Chondrocyte (in vitro differentiated cells): ENCODE measurements at regions not wholly inside any gene's neighbourhood (a gene's known extent, or its start where the extent isn't known, plus 50 kb on each side); places are given as distances from the start of the nearest gene placed in this dataset.

Experiments used
- DNase-seq: peaks from one replicate; pipeline ENCODE4 v3.0.0; 2021; ENCODE audit warnings: mixed read lengths, low spot score
- H3K27ac Mint-ChIP-seq: one replicate; pipeline ENCODE4 v1.8.0; 2021; ENCODE audit warnings: mild to moderate bottlenecking, moderate library complexity, mixed read lengths; ENCODE audit not compliant: unreplicated experiment
- H3K27me3 Mint-ChIP-seq: 2 replicates; pipeline ENCODE4 v1.8.0; 2021; ENCODE audit warnings: low read depth, mixed read lengths
- H3K36me3 Mint-ChIP-seq: 2 replicates; pipeline ENCODE4 v1.8.0; 2021; ENCODE audit warnings: low read depth, mixed read lengths
- H3K4me1 Mint-ChIP-seq: 2 replicates; pipeline ENCODE4 v1.8.0; 2021; ENCODE audit warnings: low read depth, mild to moderate bottlenecking, mixed read lengths
- H3K4me3 Mint-ChIP-seq: one replicate; pipeline ENCODE4 v1.8.0; 2021; ENCODE audit warnings: mild to moderate bottlenecking, moderate library complexity, mixed read lengths; ENCODE audit not compliant: unreplicated experiment
- H3K9me3 Mint-ChIP-seq: 2 replicates; pipeline ENCODE4 v1.8.0; 2021; ENCODE audit warnings: low read depth, mixed read lengths
- TF ChIP-seq, protein P1 (sequence below): fragments of 200-600 bp; sonication (generic); IDR thresholded peaks from 2 replicates; pipeline ENCODE4 v1.5.0; 2021; ENCODE audit warnings: antibody characterized with exemption, mild to moderate bottlenecking, moderate library complexity

DNA sequence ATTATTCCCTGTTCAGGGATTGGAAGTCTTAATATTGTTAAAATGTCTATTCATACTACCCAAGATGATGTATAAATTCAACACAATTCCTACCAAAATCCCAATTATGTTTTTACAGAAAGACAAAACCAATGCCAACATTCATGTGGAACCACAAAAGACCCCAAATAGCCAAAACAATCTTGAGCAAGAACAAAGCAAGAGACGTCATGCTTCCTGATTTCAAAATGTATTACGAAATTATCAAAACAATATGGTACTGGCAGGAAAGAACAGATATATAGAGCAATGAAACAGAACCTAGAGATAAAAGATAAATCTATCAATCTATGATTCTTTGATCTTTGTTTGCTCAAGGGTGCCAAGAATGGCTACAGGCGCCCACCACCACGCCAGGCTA lies 237.9 kb downstream of the TAF11L14 start:
- TF ChIP-seq, protein P1, sequence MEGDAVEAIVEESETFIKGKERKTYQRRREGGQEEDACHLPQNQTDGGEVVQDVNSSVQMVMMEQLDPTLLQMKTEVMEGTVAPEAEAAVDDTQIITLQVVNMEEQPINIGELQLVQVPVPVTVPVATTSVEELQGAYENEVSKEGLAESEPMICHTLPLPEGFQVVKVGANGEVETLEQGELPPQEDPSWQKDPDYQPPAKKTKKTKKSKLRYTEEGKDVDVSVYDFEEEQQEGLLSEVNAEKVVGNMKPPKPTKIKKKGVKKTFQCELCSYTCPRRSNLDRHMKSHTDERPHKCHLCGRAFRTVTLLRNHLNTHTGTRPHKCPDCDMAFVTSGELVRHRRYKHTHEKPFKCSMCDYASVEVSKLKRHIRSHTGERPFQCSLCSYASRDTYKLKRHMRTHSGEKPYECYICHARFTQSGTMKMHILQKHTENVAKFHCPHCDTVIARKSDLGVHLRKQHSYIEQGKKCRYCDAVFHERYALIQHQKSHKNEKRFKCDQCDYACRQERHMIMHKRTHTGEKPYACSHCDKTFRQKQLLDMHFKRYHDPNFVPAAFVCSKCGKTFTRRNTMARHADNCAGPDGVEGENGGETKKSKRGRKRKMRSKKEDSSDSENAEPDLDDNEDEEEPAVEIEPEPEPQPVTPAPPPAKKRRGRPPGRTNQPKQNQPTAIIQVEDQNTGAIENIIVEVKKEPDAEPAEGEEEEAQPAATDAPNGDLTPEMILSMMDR, result no peak
- H3K27me3 Mint-ChIP-seq, result no peaks in the 10 kb centered on the region
- peaks cover 33% of the 10 kb centered on the region for H3K9me3 Mint-ChIP-seq
- no peak overlapping the region for H3K27ac Mint-ChIP-seq
- H3K36me3 Mint-ChIP-seq, result peaks cover 2% of the 10 kb centered on the region
- H3K4me1 Mint-ChIP-seq, result peaks cover 2% of the 10 kb centered on the region
- H3K4me3 Mint-ChIP-seq, result no peak overlapping the region
- DNase-seq, result no peak

DNA sequence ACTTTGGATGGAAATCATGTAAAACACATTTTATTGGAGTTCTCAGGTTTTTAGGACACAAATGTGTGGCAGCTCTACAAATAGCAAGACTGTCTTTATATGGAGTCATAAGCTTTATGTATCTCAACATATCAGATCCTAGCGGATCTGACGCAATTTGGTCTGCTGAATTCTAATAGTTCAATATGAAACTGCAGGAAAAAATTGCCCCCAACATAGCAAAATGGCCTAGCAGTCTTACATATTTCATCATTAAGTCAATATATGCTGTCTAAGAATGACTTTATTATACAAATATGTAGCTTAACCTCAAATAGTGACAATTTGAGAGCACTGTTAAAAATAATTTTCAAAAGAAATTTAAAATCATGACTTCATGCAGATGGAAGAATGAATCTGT lies 244.3 kb downstream of the TAF11L14 start:
- no peaks in the 10 kb centered on the region for H3K27me3 Mint-ChIP-seq
- no peak overlapping the region for H3K4me3 Mint-ChIP-seq
- H3K27ac Mint-ChIP-seq, result peak overlapping the region; percentile 24
- TF ChIP-seq, protein P1, result no peak
- no peak for DNase-seq
- H3K9me3 Mint-ChIP-seq, result peaks cover 3% of the 10 kb centered on the region
- peaks cover 20% of the 10 kb centered on the region for H3K4me1 Mint-ChIP-seq
- no peaks in the 10 kb centered on the region for H3K36me3 Mint-ChIP-seq

DNA sequence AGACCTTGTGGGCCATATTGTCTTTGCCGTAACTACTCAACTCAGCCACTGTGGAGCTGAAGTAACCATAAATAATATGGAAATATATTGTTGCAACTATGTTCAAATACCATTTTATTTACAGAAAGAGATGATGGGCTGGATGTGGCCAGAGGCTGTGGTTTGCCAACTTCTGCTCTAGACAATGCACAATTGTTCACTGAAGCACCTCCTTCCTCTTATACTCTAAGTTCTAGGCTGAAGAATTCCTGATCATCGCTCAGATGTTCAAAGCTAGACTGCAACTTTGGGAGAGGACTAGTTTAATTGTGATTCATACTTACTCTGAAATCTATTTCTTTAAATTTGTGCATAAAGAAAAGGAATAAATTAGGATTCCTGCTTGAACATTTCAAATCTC lies 245.0 kb downstream of the TAF11L14 start:
- Mint-ChIP-seq H3K27me3 (no peaks in the 10 kb centered on the region), H3K27ac (peak overlapping the region; percentile 24), H3K4me3 (no peak overlapping the region), H3K36me3 (no peaks in the 10 kb centered on the region), H3K9me3 (peaks cover 3% of the 10 kb centered on the region), H3K4me1 (peaks cover 20% of the 10 kb centered on the region)
- TF ChIP-seq, protein P1, result no peak
- DNase-seq, result no peak

DNA sequence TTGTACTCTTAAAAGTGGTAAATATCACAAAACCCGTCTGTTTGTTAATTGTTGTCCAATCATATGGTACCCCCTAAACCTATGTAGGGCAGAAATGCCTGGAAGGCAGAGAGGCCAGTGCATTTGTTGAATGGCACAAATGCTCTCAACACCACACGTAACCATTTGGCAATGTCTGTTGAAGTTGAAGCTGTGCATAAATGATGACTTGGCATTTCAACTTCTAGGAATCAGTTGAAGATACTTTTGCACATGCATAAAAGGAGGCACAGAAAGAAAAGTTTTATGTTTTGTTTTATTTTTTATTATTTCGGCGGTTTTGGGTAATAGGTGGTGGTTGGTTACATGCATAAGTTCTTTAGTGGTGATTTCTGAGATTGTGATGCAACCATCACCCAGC lies 246.6 kb downstream of the TAF11L14 start:
- DNase-seq, result no peak
- TF ChIP-seq, protein P1, result no peak
- H3K9me3 Mint-ChIP-seq, result peaks cover 4% of the 10 kb centered on the region
- H3K27me3 Mint-ChIP-seq, result no peaks in the 10 kb centered on the region
- no peak overlapping the region for H3K27ac Mint-ChIP-seq
- no peak overlapping the region for H3K4me3 Mint-ChIP-seq
- peaks cover 20% of the 10 kb centered on the region for H3K4me1 Mint-ChIP-seq
- H3K36me3 Mint-ChIP-seq, result no peaks in the 10 kb centered on the region

DNA sequence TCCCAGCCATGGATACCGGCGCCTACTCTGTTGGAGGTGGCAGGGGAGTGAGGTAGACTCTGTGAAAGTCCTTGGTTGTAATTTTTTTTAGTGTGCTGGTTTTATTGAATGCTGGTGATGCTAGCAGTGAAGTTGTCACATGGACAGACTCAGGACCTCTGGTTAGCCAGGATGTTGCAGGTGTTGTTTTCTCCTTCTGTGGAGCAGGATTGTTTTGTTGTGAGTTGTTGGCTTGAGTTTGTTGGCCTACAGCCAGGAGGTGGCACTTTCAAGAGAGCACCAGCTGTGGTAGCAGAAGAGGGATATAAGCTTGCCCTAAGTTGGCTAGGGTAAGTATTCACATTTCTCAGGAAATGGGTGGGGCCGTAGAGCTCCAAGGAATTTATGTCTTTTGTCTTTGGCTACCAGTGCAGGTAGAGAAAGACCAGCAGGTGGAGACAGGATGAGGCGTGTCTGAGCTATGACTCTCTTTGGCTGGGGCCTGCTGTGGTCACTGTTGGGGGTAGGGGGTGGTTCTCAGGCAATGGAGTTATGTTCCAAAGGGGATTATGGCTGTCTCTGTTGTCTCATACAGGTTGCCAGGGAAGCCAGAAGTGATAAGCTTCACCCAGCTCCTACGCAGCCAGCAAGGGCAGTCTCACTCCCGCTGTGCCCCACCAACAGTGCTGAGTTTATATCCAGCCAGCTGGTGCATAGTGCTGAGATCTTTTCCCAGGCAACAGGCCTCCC lies 248.7 kb downstream of the TAF11L14 start:
- H3K4me1 Mint-ChIP-seq, result peaks cover 18% of the 10 kb centered on the region
- H3K27ac Mint-ChIP-seq, result no peak overlapping the region
- H3K27me3 Mint-ChIP-seq, result no peaks in the 10 kb centered on the region
- peaks cover 4% of the 10 kb centered on the region for H3K9me3 Mint-ChIP-seq
- no peak overlapping the region for H3K4me3 Mint-ChIP-seq
- H3K36me3 Mint-ChIP-seq, result no peaks in the 10 kb centered on the region
- TF ChIP-seq, protein P1, result no peak
- no peak for DNase-seq
